Small intestine (tissue), 7 donors: ENCODE measurements at regions not wholly inside any gene's neighbourhood (a gene's known extent, or its start where the extent isn't known, plus 50 kb on each side); places are given as distances from the start of the nearest gene placed in this dataset.
"Not testable (repeated sequence)": the region's sequence is repeated elsewhere in the genome, so short reads cannot be mapped to it uniquely, and the experiment has no call there.

Source experiments
- DNase-seq, 2 donors: peaks; one replicate each; pipeline versions ENCODE4 v3.0.0 to v3.0.0-alpha.2; 2013
- FAIRE-seq: peaks from 2 replicates; lab custom pipeline; 2012; peaks lifted over from hg19 to GRCh38; lab: Jason Lieb, UNC
- H3K27ac ChIP-seq, 3 donors: one replicate each; pipeline ENCODE4 v1.5.1; 2013; ENCODE audit warnings: low read length in 2 of 3, mild to moderate bottlenecking in 2 of 3, control low read depth in 1 of 3, inconsistent platforms in 1 of 3, low read depth in 1 of 3, moderate library complexity in 1 of 3
- H3K27me3 ChIP-seq, 3 donors: one replicate each; pipeline ENCODE4 v1.6.1; 2013; ENCODE audit warnings: low read length in 3 of 3, inconsistent platforms in 1 of 3; ENCODE audit not compliant: control insufficient read depth in 3 of 3, insufficient read depth in 3 of 3
- H3K36me3 ChIP-seq, 3 donors: one replicate each; pipeline ENCODE4 v1.6.1; 2013; ENCODE audit warnings: low read length in 3 of 3, inconsistent platforms in 1 of 3, low read depth in 1 of 3, mild to moderate bottlenecking in 1 of 3, moderate library complexity in 1 of 3; ENCODE audit not compliant: control insufficient read depth in 3 of 3, insufficient read depth in 2 of 3
- H3K4me1 ChIP-seq, 3 donors: one replicate each; pipeline ENCODE4 v1.6.1; 2013; ENCODE audit warnings: low read length in 2 of 3, inconsistent platforms in 1 of 3, low read depth in 1 of 3, mild to moderate bottlenecking in 1 of 3, moderate library complexity in 1 of 3; ENCODE audit not compliant: control insufficient read depth in 3 of 3, insufficient read depth in 2 of 3
- H3K4me3 ChIP-seq, 3 donors: one replicate each; pipeline ENCODE4 v1.5.1; 2013; ENCODE audit warnings: low read length in 3 of 3, control low read depth in 1 of 3, inconsistent platforms in 1 of 3, low read depth in 1 of 3, mild to moderate bottlenecking in 1 of 3, moderate library complexity in 1 of 3
- H3K9me3 ChIP-seq, 2 donors: one replicate each; pipeline ENCODE4 v1.6.1; 2013; ENCODE audit warnings: low read depth in 1 of 2, low read length in 1 of 2; ENCODE audit not compliant: control insufficient read depth in 2 of 2, insufficient read depth in 1 of 2
- WGBS, 3 donors: extraction: QIAGEN DNeasy Blood & Tissue Kit; methylation state at CpG; one replicate each; pipeline ENCODE4 v1.1.7; 2013; 5-methylcytosine and 5-hydroxymethylcytosine counted together
- donor health status: healthy with polysubstance abuse.
- donor health status: control.
- donor health status: control.
- donor health status: Bipolar disorder and iron deficiency.
- donor health status: healthy.

DNA sequence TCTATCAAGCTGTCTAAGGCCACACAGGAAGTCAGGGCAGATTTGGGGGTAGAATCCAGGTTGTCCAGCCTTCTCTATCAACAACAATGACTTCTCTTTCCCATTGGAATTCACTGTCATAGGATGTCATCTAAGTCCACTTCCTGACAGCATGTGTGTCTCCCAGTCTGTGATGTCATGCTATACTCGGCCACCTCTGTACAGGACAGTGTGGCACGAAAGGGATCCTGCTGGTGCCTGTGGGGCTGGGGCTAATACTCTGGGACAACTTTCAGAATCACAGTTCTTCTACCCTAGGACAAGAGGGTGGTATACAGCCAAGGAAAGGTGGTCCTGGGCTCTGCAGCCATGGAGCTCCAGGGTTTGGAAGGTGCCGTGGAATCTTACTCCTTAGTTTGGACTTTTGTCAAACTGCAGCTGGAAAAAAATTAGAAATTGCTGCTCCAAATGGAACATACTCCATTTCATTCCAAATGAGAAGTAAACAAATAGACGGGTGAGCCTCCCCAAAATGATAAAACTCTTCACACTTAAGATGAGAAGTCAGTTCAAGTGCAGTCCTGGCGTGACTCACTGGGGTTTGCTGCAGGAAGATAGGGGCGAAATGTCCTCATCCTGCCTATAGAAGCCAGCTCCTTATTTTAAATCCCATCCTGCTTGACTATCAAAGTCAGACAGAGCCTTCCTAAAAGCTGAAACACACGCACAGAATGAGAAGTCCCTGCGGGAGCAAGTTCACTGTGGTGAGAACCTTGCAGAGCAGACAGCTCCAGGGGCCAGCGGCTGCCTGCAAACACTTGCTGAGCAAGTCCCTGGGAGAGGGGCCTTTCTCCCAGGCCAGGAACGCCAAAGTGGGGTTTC lies 144.2 kb upstream of the PLGLB2 start:
- not testable (repeated sequence) for FAIRE-seq, H3K4me3 ChIP-seq, H3K4me1 ChIP-seq, H3K9me3 ChIP-seq, H3K27me3 ChIP-seq, H3K36me3 ChIP-seq, H3K27ac ChIP-seq, DNase-seq
- WGBS, 3 donors: 59 to 81% (median 78%) methylated on average over 5 of the region's 10 CpGs

DNA sequence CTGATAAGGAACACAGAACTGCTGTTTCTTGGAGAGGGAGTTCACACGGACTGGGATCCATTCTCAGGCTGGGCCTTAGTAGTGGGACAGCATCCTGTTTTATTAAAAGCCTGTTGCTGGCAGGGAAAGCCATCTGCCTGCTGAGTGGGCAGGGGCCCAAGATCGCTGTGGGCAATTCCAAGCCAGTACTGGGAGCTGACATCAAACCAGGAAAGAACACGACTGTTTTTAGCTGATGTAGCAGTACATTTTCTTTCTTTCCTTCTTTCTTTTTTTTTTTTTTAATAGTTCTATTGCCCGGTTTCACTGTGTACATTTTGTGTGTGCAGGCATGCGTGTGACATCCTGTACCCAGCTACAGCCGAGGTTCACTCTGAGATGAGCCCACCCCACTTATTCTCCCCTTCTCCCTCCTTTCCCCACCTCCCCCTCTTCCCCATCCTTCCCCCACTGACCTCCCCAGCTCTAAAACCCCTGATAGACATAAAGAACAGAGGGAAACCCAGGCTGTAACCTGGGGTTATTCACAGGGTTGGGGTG lies 143.5 kb upstream of the PLGLB2 start:
- FAIRE-seq: not testable (repeated sequence)

DNA sequence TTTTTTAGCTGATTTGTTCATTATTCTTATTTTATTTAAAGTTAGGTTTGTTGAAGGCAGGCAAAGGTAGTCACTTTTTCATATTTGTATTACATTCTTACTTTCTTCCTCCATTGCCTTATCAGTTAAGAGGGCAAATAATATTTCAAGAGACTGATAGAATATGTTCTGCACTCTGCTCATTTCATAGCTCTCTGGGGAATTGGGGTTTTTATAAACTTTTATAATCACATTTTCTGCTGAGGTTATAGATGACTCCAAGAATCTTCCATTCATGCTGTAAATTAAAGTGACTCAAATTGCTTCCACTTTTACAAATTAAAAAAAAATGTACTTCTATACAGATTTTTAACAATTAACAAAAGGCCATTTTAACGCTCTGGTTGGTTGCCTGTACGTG lies 142.9 kb upstream of the PLGLB2 start:
- H3K4me3 ChIP-seq, H3K36me3 ChIP-seq, H3K9me3 ChIP-seq, H3K27me3 ChIP-seq, H3K4me1 ChIP-seq, H3K27ac ChIP-seq, FAIRE-seq, DNase-seq: not testable (repeated sequence)
- no CpG with 5 or more reads among the region's 2 CpGs for WGBS, 3 donors

More for the DNA sequence above, 143.5 kb upstream of the PLGLB2 start:
- H3K4me3 ChIP-seq, H3K27ac ChIP-seq, H3K4me1 ChIP-seq, DNase-seq, H3K27me3 ChIP-seq, H3K36me3 ChIP-seq, H3K9me3 ChIP-seq: not testable (repeated sequence)
- 30 to 75% (median 33%) methylated on average over 1 to 4 of the region's 6 CpGs for WGBS, 3 donors

DNA sequence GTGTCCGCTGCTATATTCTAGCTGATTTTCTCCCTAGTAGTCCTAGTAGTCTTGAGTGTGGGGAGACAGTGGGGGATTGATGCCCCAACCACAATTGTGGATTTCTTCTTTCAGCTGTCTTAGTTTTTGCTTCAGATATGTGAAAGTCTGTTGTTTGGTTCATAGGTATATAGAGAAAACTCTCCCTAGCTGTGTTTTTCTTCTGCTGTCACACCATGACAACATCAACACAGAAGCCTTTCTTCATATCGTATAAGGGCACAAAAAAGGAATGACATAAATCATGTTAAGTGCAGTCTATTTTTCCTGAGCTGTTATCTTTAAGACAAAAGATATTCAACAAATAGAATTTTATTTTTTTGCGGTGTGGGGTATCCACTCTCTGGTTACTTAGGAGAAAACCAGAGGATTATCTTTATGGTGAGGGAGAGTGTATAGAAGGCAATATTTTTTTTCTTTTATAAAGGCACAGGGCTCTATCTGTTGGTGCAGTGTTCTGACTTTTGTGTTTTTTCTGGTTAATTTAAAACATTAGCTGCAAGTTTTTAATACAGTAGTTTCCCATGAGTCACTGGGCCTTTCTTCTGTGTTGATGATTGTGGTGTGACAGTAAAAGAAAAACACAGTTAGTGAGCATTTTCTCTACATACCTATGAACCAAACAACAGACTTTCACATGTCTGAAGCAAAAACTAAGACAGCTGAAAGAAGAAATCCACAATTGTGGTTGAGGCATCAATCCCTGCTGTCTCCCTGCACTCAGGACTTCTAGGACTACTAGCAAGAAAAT lies 139.3 kb upstream of the PLGLB2 start:
- H3K4me3 ChIP-seq, DNase-seq, H3K36me3 ChIP-seq, H3K4me1 ChIP-seq, H3K9me3 ChIP-seq, FAIRE-seq, H3K27me3 ChIP-seq, H3K27ac ChIP-seq: not testable (repeated sequence)
- 20 to 33% methylated on average over 1 of the region's 3 CpGs; no CpG with 5 or more reads in 1 of the 3 donors for WGBS, 3 donors

GRCh38 chr2:87610974-87611373 lies 136.9 kb upstream of the PLGLB2 start:
- not testable (repeated sequence) for H3K27me3 ChIP-seq, FAIRE-seq, H3K27ac ChIP-seq, H3K4me1 ChIP-seq, H3K36me3 ChIP-seq, H3K4me3 ChIP-seq, H3K9me3 ChIP-seq, DNase-seq
- no CpG with 5 or more reads among the region's 1 CpG for WGBS, 3 donors

DNA sequence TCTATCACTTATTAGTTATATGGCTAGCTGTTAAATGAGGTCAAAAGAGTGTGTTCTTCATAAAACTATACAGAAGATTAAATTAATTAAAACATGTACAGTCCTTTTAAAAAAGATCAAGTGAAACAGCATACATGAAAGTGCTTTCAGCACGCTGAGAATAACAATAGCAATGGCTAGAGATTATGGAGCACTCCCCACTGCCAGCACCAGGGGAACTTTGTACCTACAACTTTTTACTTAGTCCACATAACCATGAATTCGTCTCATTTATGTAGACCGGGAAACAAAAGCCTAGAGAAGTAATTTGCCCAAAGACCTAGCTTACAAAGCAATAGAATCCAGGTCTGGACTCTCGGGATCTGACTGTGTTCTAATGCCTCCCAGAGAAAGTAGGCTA lies 136.5 kb upstream of the PLGLB2 start:
- DNase-seq, H3K36me3 ChIP-seq, H3K27ac ChIP-seq, FAIRE-seq, H3K9me3 ChIP-seq, H3K4me3 ChIP-seq, H3K27me3 ChIP-seq, H3K4me1 ChIP-seq: not testable (repeated sequence)
- WGBS, 3 donors: no CpG with 5 or more reads among the region's 4 CpGs

DNA sequence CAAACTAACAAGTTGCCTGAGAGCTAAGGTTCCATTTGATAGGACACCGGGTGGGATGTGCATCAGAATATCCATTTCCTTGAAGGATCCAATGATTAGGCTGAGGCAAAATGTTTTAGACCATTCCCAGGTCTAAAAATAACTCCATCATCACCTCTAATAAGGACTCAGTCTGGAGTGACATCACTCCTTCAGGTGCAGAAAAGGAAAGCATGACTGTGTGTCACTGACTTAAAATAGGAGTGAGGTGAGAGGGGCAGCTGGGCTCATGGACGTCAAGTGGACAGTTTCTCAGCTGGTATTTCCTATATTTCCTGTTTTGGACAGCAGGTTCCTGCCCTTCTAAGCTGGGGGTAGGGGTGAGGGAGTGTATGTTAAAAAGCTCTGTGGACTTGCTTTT lies 135.9 kb upstream of the PLGLB2 start:
- not testable (repeated sequence) for H3K27me3 ChIP-seq, H3K27ac ChIP-seq, H3K4me1 ChIP-seq, DNase-seq, H3K4me3 ChIP-seq, H3K36me3 ChIP-seq, H3K9me3 ChIP-seq, FAIRE-seq
- no CpG with 5 or more reads among the region's 2 CpGs for WGBS, 3 donors

DNA sequence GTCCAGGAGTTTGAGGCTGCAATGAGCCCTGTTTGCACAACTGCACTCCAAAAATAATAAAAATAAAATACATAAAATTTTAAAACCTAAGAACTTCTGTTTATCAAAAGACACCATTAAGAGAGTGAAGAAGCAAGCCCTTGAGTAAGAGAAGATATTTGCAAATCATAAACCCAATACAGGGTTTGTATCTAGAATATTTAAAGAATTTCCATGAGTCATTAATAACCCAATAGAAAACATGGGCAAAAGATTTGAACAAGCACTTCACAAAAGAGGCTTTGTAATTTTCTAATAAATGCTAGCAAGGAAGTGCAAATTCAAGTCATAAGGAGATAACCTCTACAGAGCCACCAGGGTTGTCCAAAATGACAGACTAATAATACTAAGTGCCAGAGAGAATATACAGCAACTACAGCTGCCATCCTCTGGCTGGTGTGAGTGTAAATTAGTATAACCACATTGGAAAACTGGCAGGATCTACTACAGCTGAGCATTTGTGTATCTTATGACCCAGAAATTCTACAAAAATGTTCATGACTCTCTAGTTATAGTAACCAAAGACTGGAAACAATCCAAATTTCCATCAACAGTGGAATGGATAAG lies 133.0 kb upstream of the PLGLB2 start:
- H3K4me1 ChIP-seq, H3K27ac ChIP-seq, H3K36me3 ChIP-seq, H3K4me3 ChIP-seq, H3K9me3 ChIP-seq, DNase-seq, H3K27me3 ChIP-seq, FAIRE-seq: not testable (repeated sequence)
